Ishikawa (cell line): ENCODE measurements at regions not wholly inside any gene's neighbourhood (a gene's known extent, or its start where the extent isn't known, plus 50 kb on each side); places are given as distances from the start of the nearest gene placed in this dataset.

Source experiments
- CEBPB ChIP-seq: IDR thresholded peaks from 2 replicates; pipeline ENCODE4 v1.6.1; 2012
- CREB1 ChIP-seq: IDR thresholded peaks from 2 replicates; pipeline ENCODE4 v1.6.1; 2012; ENCODE audit warnings: low read depth
- EGR1 ChIP-seq: IDR thresholded peaks from 2 replicates; pipeline ENCODE4 v1.6.1; 2012
- EP300 ChIP-seq: IDR thresholded peaks from 2 replicates; pipeline ENCODE4 v1.6.1; 2012; ENCODE audit warnings: borderline replicate concordance
- FOXM1 ChIP-seq: IDR thresholded peaks from 2 replicates; pipeline ENCODE4 v1.6.1; 2012; ENCODE audit warnings: low read depth, borderline replicate concordance
- NFIC ChIP-seq: IDR thresholded peaks from 2 replicates; pipeline ENCODE4 v1.6.1; 2012
- RAD21 ChIP-seq: IDR thresholded peaks from 2 replicates; pipeline ENCODE4 v1.6.1; 2012; ENCODE audit warnings: low read depth
- TAF1 ChIP-seq: IDR thresholded peaks from 2 replicates; pipeline ENCODE4 v1.6.1; 2012; ENCODE audit warnings: low read depth, mild to moderate bottlenecking
- TCF12 ChIP-seq: IDR thresholded peaks from 2 replicates; pipeline ENCODE4 v1.6.1; 2012; ENCODE audit warnings: low read depth
- TEAD4 ChIP-seq: IDR thresholded peaks from 2 replicates; pipeline ENCODE4 v1.6.1; 2012
- YY1 ChIP-seq: IDR thresholded peaks from 2 replicates; pipeline ENCODE4 v1.6.1; 2012; ENCODE audit warnings: low read depth
- ZBTB7A ChIP-seq: IDR thresholded peaks from 2 replicates; pipeline ENCODE4 v1.6.1; 2012; ENCODE audit warnings: low read depth
- TF ChIP-seq, protein P1 (sequence below): IDR thresholded peaks from 2 replicates; pipeline ENCODE4 v1.6.1; 2012
- TF ChIP-seq, protein P2 (sequence below): IDR thresholded peaks from 2 replicates; pipeline ENCODE4 v1.6.1; 2012; ENCODE audit warnings: low read depth, mild to moderate bottlenecking
- TF ChIP-seq, protein P3 (sequence below): IDR thresholded peaks from 2 replicates; pipeline ENCODE4 v1.6.1; 2012

DNA sequence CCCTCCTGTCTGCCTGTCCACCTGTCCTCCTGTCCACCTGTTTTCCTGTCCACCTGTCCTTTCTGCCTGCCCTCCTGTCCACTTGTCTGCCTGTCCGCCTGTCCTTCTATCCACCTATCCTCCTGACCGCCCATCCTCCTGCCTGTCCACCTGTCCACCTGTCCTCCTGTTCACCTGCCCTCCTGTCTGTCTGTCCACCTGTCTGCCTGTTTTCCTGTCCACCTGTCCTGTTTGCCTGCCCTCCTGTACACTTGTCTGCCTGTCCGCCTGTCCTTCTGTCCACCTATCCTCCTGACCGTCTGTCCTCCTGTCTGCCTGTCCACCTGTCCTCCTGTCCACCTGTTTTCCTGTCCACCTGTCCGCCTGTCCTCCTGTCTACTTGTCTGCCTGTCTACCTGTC lies 682.8 kb downstream of the TBC1D22A start:
- TF ChIP-seq, protein P1, sequence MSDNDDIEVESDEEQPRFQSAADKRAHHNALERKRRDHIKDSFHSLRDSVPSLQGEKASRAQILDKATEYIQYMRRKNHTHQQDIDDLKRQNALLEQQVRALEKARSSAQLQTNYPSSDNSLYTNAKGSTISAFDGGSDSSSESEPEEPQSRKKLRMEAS = no peak
- TF ChIP-seq EP300 (no peak), RAD21 (no peak), EGR1 (no peak), NFIC (no peak), TEAD4 (no peak), CREB1 (no peak)
- TF ChIP-seq, protein P2, sequence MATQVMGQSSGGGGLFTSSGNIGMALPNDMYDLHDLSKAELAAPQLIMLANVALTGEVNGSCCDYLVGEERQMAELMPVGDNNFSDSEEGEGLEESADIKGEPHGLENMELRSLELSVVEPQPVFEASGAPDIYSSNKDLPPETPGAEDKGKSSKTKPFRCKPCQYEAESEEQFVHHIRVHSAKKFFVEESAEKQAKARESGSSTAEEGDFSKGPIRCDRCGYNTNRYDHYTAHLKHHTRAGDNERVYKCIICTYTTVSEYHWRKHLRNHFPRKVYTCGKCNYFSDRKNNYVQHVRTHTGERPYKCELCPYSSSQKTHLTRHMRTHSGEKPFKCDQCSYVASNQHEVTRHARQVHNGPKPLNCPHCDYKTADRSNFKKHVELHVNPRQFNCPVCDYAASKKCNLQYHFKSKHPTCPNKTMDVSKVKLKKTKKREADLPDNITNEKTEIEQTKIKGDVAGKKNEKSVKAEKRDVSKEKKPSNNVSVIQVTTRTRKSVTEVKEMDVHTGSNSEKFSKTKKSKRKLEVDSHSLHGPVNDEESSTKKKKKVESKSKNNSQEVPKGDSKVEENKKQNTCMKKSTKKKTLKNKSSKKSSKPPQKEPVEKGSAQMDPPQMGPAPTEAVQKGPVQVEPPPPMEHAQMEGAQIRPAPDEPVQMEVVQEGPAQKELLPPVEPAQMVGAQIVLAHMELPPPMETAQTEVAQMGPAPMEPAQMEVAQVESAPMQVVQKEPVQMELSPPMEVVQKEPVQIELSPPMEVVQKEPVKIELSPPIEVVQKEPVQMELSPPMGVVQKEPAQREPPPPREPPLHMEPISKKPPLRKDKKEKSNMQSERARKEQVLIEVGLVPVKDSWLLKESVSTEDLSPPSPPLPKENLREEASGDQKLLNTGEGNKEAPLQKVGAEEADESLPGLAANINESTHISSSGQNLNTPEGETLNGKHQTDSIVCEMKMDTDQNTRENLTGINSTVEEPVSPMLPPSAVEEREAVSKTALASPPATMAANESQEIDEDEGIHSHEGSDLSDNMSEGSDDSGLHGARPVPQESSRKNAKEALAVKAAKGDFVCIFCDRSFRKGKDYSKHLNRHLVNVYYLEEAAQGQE = no peak

DNA sequence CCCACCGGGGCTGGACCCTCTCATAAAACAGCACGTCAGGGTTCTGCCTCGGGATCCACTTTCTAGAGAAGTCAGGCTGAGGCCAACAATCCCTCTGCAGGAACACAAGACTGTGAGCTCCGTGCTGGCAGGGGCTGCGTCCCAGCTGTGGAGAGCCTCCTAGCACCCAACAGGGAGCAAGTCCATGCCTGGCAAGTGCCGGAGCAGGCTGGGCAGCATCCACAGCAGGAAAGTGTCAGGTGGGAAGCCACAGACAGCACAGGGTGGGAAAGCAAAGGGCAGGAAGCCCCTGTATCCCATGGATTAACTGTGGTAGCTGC lies 682.3 kb downstream of the TBC1D22A start:
- TF ChIP-seq EGR1 (no peak), TEAD4 (no peak), CREB1 (no peak), ZBTB7A (no peak), RAD21 (no peak), EP300 (no peak), TAF1 (no peak), FOXM1 (no peak)
- TF ChIP-seq, protein P1 = no peak
- TF ChIP-seq, protein P3, sequence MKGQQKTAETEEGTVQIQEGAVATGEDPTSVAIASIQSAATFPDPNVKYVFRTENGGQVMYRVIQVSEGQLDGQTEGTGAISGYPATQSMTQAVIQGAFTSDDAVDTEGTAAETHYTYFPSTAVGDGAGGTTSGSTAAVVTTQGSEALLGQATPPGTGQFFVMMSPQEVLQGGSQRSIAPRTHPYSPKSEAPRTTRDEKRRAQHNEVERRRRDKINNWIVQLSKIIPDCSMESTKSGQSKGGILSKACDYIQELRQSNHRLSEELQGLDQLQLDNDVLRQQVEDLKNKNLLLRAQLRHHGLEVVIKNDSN = no peak

DNA sequence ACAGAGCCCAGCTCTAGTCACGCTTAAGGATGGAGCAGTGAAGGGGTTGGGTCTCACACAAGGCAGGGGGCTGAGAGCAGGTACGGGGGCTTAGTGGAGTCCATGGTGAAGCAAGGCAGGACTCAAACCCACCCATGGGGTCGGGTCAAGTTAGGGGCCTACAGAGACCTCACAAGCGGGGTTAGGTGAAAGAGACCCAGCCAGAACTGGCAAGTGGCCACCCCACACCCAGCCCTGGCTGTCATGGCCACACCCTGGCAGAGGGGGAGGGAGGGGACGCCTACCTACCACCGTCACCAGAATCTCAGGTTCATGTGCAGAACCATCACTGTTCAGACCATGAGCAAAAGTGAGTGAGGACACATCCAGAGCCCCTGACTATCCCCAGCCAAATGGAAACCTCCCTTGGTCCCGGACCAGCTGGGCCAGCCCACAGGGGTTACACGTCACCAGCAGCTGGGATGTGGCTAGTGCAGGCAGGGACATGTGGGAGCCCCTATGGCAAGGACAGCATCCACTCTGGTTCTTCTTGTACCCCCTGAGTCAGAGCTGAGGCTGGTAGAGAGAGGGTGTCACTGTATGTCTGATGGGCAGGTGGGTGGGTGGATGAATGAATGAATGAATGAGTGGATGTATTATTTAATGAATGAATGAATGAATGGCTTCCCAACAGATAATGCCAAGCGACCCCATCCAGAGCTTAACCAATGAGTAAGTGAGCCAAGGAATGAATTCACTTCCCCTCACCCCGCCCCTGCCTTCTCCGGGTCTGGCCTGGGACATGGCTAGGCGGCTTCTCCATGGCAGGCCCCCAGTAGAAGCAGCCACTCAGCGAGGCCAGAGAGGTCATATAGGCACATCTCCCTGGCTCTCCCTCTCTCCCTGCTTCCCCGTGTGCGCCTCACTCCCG lies 681.6 kb downstream of the TBC1D22A start:
- TF ChIP-seq EP300 (no peak), CREB1 (no peak), YY1 (no peak), RAD21 (no peak), FOXM1 (no peak)
- TF ChIP-seq, protein P3 = no peak
- TF ChIP-seq, protein P2 = no peak

DNA sequence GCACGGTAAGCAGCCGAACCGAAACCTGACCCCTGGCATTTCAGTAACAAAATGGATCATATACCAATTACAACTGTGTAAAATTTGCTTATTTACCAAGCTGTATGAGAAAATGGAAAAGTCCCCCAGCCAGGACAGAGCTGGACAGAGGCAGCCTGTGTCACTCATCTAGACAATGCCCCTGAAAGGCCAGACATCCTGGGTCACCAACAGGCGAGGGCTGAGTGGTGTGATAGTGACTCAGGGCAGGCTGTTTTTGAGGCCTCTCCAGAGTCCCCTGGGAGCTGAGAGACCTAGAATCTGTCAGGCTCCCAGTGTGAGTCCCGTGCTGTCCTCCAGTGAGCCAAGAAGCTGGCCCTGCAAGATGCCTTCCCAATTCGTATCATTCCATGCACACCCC lies 680.4 kb downstream of the TBC1D22A start:
- TF ChIP-seq EGR1 (no peak), CREB1 (no peak), ZBTB7A (no peak), RAD21 (no peak), TCF12 (no peak), YY1 (no peak), CEBPB (no peak), NFIC (no peak), EP300 (no peak), TEAD4 (no peak), FOXM1 (no peak)
- TF ChIP-seq, protein P2 = no peak
- TF ChIP-seq, protein P3 = no peak
- TF ChIP-seq, protein P1 = no peak
